AG20443 (cell line): ENCODE measurements at regions not wholly inside any gene's neighbourhood (a gene's known extent, or its start where the extent isn't known, plus 50 kb on each side); places are given as distances from the start of the nearest gene placed in this dataset.

Experiments
- DNase-seq: peaks from one replicate; pipeline ENCODE4 v3.0.0; 2012; ENCODE audit warnings: low spot score, mixed read lengths

GRCh38 chr13:61030445-61030844 is 385.2 kb downstream of the PCDH20 start:
- no peak for DNase-seq

GRCh38 chr13:61029064-61029463 is 386.6 kb downstream of the PCDH20 start:
- no peak for DNase-seq

GRCh38 chr13:61024046-61024445 is 391.6 kb downstream of the PCDH20 start:
- no peak for DNase-seq

GRCh38 chr13:61021838-61022237 is 393.8 kb downstream of the PCDH20 start:
- DNase-seq: no peak

- no peak for DNase-seq
These were observed 401.9 kb downstream of the PCDH20 start for GRCh38 chr13:61013796-61014195.

- DNase-seq: no peak
These were observed 405.3 kb downstream of the PCDH20 start for GRCh38 chr13:61010358-61010757.

GRCh38 chr13:61002686-61003085 is 413.0 kb downstream of the PCDH20 start:
- DNase-seq: no peak

GRCh38 chr13:60990032-60990733 is 425.5 kb downstream of the PCDH20 start:
- no peak for DNase-seq

GRCh38 chr13:60986301-60986700 is 429.3 kb downstream of the PCDH20 start:
- no peak for DNase-seq

- no peak for DNase-seq
These were observed 434.2 kb downstream of the PCDH20 start for GRCh38 chr13:60981407-60981806.

- no peak for DNase-seq
These were observed 439.3 kb downstream of the PCDH20 start for GRCh38 chr13:60976367-60976766.

GRCh38 chr13:60974296-60974695 is 441.4 kb downstream of the PCDH20 start:
- DNase-seq: no peak

- DNase-seq: no peak
These were observed 442.1 kb downstream of the PCDH20 start for GRCh38 chr13:60973529-60973928.

GRCh38 chr13:60970736-60971135 is 444.9 kb downstream of the PCDH20 start:
- DNase-seq: no peak

GRCh38 chr13:60969656-60970055 is 446.0 kb downstream of the PCDH20 start:
- DNase-seq: no peak

GRCh38 chr13:60959427-60959826 is 456.2 kb downstream of the PCDH20 start:
- DNase-seq: no peak

- no peak for DNase-seq
These were observed 457.8 kb downstream of the PCDH20 start for GRCh38 chr13:60957816-60958215.

GRCh38 chr13:60945396-60945795 is 470.3 kb downstream of the PCDH20 start:
- DNase-seq: no peak

GRCh38 chr13:60944863-60945262 is 470.8 kb downstream of the PCDH20 start:
- DNase-seq: no peak

- DNase-seq: no peak
These were observed 471.6 kb downstream of the PCDH20 start for GRCh38 chr13:60944016-60944415.

GRCh38 chr13:60936281-60936680 is 479.4 kb downstream of the PCDH20 start:
- DNase-seq: no peak

- DNase-seq: no peak
These were observed 482.0 kb downstream of the PCDH20 start for GRCh38 chr13:60933638-60934037.

- DNase-seq: no peak
These were observed 483.6 kb downstream of the PCDH20 start for GRCh38 chr13:60931858-60932546.

GRCh38 chr13:60925686-60926085 is 490.0 kb downstream of the PCDH20 start:
- no peak for DNase-seq
